ENCODE measurements at regions not wholly inside any gene's neighbourhood (a gene's known extent, or its start where the extent isn't known, plus 50 kb on each side); places are given as distances from the start of the nearest gene placed in this dataset.

GRCh38 chr3:923161-923910 is 169.5 kb upstream of the CNTN6 start:
- TF ChIP-seq CTCF (conservative IDR thresholded peaks at IDR 0.05; ENCODE audit: low read length): no peak
- TF ChIP-seq EZH2phosphoT487 (IDR thresholded peaks at IDR 0.05; ENCODE audit: borderline replicate concordance): no peak

Measured in Loucy (cell line).